NCI-H128 (cell line): ENCODE measurements at regions not wholly inside any gene's neighbourhood (a gene's known extent, or its start where the extent isn't known, plus 50 kb on each side); places are given as distances from the start of the nearest gene placed in this dataset.
"Not testable (repeated sequence)": the region's sequence is repeated elsewhere in the genome, so short reads cannot be mapped to it uniquely, and the experiment has no call there.

Source experiments
- DNase-seq: peaks from one replicate; lab custom pipeline; 2025; ENCODE audit not compliant: unreplicated experiment; lab: John Stamatoyannopoulos, UW

- DNase-seq, result no peak
Observed at GRCh38 chr1:65527190-65527589, 106.7 kb downstream of the LEPR start.

GRCh38 chr1:65527707-65528503 is 107.4 kb downstream of the LEPR start:
- no peak for DNase-seq

GRCh38 chr1:65531972-65532570 is 111.6 kb downstream of the LEPR start:
- no peak for DNase-seq

- no peak for DNase-seq
Observed at GRCh38 chr1:65535981-65536380, 115.5 kb downstream of the LEPR start.

- no peak for DNase-seq
Observed at GRCh38 chr1:65538086-65538485, 117.6 kb downstream of the LEPR start.

- DNase-seq, result no peak
Observed at GRCh38 chr1:65538664-65539063, 118.2 kb downstream of the LEPR start.

GRCh38 chr1:65539266-65540131 is 119.0 kb downstream of the LEPR start:
- no peak for DNase-seq

- DNase-seq, result no peak
Observed at GRCh38 chr1:65541161-65541560, 120.7 kb downstream of the LEPR start.

- no peak for DNase-seq
Observed at GRCh38 chr1:65541865-65542264, 121.4 kb downstream of the LEPR start.

- not testable (repeated sequence) for DNase-seq
Observed at GRCh38 chr1:65542592-65542991, 122.1 kb downstream of the LEPR start.

GRCh38 chr1:65550306-65551010 is 130.0 kb downstream of the LEPR start:
- not testable (repeated sequence) for DNase-seq

- not testable (repeated sequence) for DNase-seq
Observed at GRCh38 chr1:65552484-65552883, 132.0 kb downstream of the LEPR start.

GRCh38 chr1:65554086-65554764 is 133.8 kb downstream of the LEPR start:
- DNase-seq, result not testable (repeated sequence)

- DNase-seq, result no peak
Observed at GRCh38 chr1:65554829-65555228, 134.4 kb downstream of the LEPR start.

- no peak for DNase-seq
Observed at GRCh38 chr1:65558215-65558614, 137.7 kb downstream of the LEPR start.

GRCh38 chr1:65564493-65564892 is 144.0 kb downstream of the LEPR start:
- no peak for DNase-seq

GRCh38 chr1:65568285-65568684 is 147.8 kb downstream of the LEPR start:
- no peak for DNase-seq

- no peak for DNase-seq
Observed at GRCh38 chr1:65572701-65573421, 152.4 kb downstream of the LEPR start.

- DNase-seq, result no peak
Observed at GRCh38 chr1:65577278-65577677, 156.8 kb downstream of the LEPR start.

GRCh38 chr1:65577982-65578381 is 157.5 kb downstream of the LEPR start:
- DNase-seq, result not testable (repeated sequence)
